Testis (tissue), 2 donors: ENCODE measurements at regions not wholly inside any gene's neighbourhood (a gene's known extent, or its start where the extent isn't known, plus 50 kb on each side); places are given as distances from the start of the nearest gene placed in this dataset.
"Not testable (repeated sequence)": the region's sequence is repeated elsewhere in the genome, so short reads cannot be mapped to it uniquely, and the experiment has no call there.

Experiments
- CTCF ChIP-seq, 3 experiments: fragments of 450-650 bp in 2 of 3; fragments of 200-600 bp in 1 of 3; sonication (generic) in 1 of 3; IDR thresholded peaks; one replicate each; pipeline ENCODE4 v1.5.1; 2016 to 2019; ENCODE audit warnings: antibody characterized with exemption in 3 of 3, mild to moderate bottlenecking in 2 of 3, moderate library complexity in 1 of 3
- POLR2A ChIP-seq: fragments of 450-650 bp; IDR thresholded peaks from one replicate; pipeline ENCODE4 v1.6.1; 2017; ENCODE audit warnings: antibody characterized with exemption, mild to moderate bottlenecking, moderate library complexity

DNA sequence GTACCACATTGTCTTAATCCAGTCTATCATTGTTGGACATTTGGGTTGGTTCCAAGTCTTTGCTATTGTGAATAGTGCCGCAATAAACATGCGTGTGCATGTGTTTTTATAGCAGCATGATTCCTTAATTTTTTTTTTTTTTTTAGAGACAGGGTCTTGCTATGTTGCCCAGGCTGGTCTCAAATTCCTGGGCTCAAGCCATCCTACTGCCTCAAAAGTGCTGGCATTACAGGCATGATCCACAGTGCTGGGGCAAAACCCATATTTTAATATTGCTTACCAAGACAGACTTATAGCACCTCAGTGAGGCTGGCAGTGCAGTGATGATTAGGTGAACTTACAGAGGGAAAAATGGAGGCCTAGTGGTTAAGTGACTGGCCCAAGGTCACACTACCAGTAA, 116.5 kb upstream of the CDYL start:
- TF ChIP-seq CTCF (IDR thresholded peaks at IDR 0.05); POLR2A: not testable (repeated sequence)
